GM12878 (cell line): ENCODE measurements at regions not wholly inside any gene's neighbourhood (a gene's known extent, or its start where the extent isn't known, plus 50 kb on each side); places are given as distances from the start of the nearest gene placed in this dataset.

ENCODE experiments used
- ATAC-seq: fragments of 200-7000 bp; cut with Tn5 transposase; 3 replicates; pipeline ENCODE4 v1.9.1; 2020; ENCODE audit warnings: mild to moderate bottlenecking, moderate library complexity
- BruUV-seq: library from RNA; stranded (reverse); fragments of 400-500 nt; replicated peaks from 2 replicates; lab custom pipeline; 2021; lab: Mats Ljungman, UMichigan
- CTCF ChIA-PET: fragments of 300-600 bp; sonication (Branson Sonifier 250); formaldehyde crosslinking; extraction: SDS; loops from one replicate; lab custom pipeline; 2021; ENCODE audit warnings: inconsistent platforms; lab: Yijun Ruan, JAX
- POLR2A ChIA-PET: fragments of 350-600 bp; formaldehyde crosslinking; extraction: SDS; loops from one replicate; lab custom pipeline; 2021; ENCODE audit warnings: inconsistent platforms; lab: Charles Lee
- RAD21 ChIA-PET: fragments of 300-600 bp; sonication (Branson Sonifier 250); formaldehyde crosslinking; loops from one replicate; lab custom pipeline; 2023; ENCODE audit warnings: antibody characterized with exemption; ENCODE audit not compliant: unreplicated experiment; lab: Charles Lee
- SMC1A ChIA-PET: fragments of 300-600 bp; sonication (Branson Sonifier 250); formaldehyde crosslinking; loops from one replicate; lab custom pipeline; 2023; ENCODE audit not compliant: unreplicated experiment, uncharacterized antibody; lab: Charles Lee
- DNase-seq: peaks from one replicate; pipeline ENCODE4 v3.0.0-alpha.2; 2011; ENCODE audit warnings: low read depth, low spot score
- FAIRE-seq: peaks from 3 replicates; lab custom pipeline; 2011; peaks lifted over from hg19 to GRCh38; lab: Jason Lieb, UNC
- H2AFZ ChIP-seq: 2 replicates; pipeline ENCODE4 v1.6.0; 2011; ENCODE audit warnings: low read depth, low read length, control low read depth; ENCODE audit not compliant: control insufficient read depth
- H3K27ac ChIP-seq: 2 replicates; pipeline ENCODE4 v1.5.1; 2011; ENCODE audit warnings: control low read depth; ENCODE audit not compliant: control insufficient read depth, insufficient read depth
- H3K27me3 ChIP-seq, 2 experiments: replicated peaks in 1 of 2; 2 replicates each; pipeline versions ENCODE4 v1.6.0 to v1.6.1; 2011; ENCODE audit warnings: low read length in 1 of 2; ENCODE audit not compliant: control insufficient read depth in 2 of 2, insufficient read depth in 2 of 2
- H3K36me3 ChIP-seq, 2 experiments: 2 replicates each; pipeline ENCODE4 v1.5.1; 2011; ENCODE audit warnings: low read length in 1 of 2; ENCODE audit not compliant: control insufficient read depth in 2 of 2, insufficient read depth in 2 of 2
- H3K4me1 ChIP-seq: 2 replicates; pipeline ENCODE4 v1.6.1; 2011; ENCODE audit warnings: mild to moderate bottlenecking, low read length, moderate library complexity, mixed read lengths; ENCODE audit not compliant: control insufficient read depth, insufficient read depth
- H3K4me2 ChIP-seq: 2 replicates; pipeline ENCODE4 v1.6.0; 2011; ENCODE audit warnings: control low read depth; ENCODE audit not compliant: control insufficient read depth, insufficient read depth
- H3K4me3 ChIP-seq: fragments of 200-600 bp; sonication (generic); 2 replicates; pipeline ENCODE4 v1.5.1; 2016
- H3K79me2 ChIP-seq: 2 replicates; pipeline ENCODE4 v1.6.0; 2011; ENCODE audit warnings: low read length; ENCODE audit not compliant: control insufficient read depth, insufficient read depth
- H3K9ac ChIP-seq: 2 replicates; pipeline ENCODE4 v1.8.0; 2011; ENCODE audit warnings: low read length, control low read depth, mixed read lengths; ENCODE audit not compliant: control insufficient read depth, insufficient read depth
- H3K9me3 ChIP-seq: replicated peaks from 3 replicates; pipeline ENCODE4 v1.5.1; 2011; ENCODE audit warnings: mild to moderate bottlenecking, low read length; ENCODE audit not compliant: control insufficient read depth, insufficient read depth
- H4K20me1 ChIP-seq: 2 replicates; pipeline ENCODE4 v1.6.0; 2011; ENCODE audit not compliant: control insufficient read depth, insufficient read depth
- ELK1 ChIP-seq: IDR thresholded peaks from 2 replicates; pipeline ENCODE4 v1.6.1; 2012; ENCODE audit warnings: low read depth, low read length, improper control_type of control experiment
- IKZF1 ChIP-seq: fragments of 450-650 bp; conservative IDR thresholded peaks from 2 replicates; pipeline ENCODE4 v1.6.1; 2017; ENCODE audit warnings: antibody characterized with exemption, mild to moderate bottlenecking
- MLLT1 ChIP-seq: fragments of 450-650 bp; IDR thresholded peaks from 2 replicates; pipeline ENCODE4 v1.6.1; 2016; ENCODE audit warnings: mild to moderate bottlenecking
- MTA3 ChIP-seq: IDR thresholded peaks from 2 replicates; pipeline ENCODE4 v1.6.1; 2012; ENCODE audit warnings: low read length, inconsistent platforms, borderline replicate concordance
- NFYA ChIP-seq: IDR thresholded peaks from 2 replicates; pipeline ENCODE4 v1.6.1; 2011; ENCODE audit warnings: low read depth, mild to moderate bottlenecking, low read length, improper control_type of control experiment, borderline replicate concordance
- TCF3 ChIP-seq: IDR thresholded peaks from 2 replicates; pipeline ENCODE4 v1.6.1; 2012; ENCODE audit warnings: low read depth, mild to moderate bottlenecking, low read length, borderline replicate concordance; ENCODE audit not compliant: insufficient read depth
- WRNIP1 ChIP-seq: IDR thresholded peaks from 2 replicates; pipeline ENCODE4 v1.6.1; 2011; ENCODE audit warnings: low read depth, low read length, improper control_type of control experiment, borderline replicate concordance
- WGBS: methylation state at CpG from one replicate; pipeline ENCODE4 v1.1.6; 2016; ENCODE audit warnings: low lambda C conversion rate; ENCODE audit not compliant: insufficient replicate concordance, insufficient coverage; ENCODE audit errors: missing lambda C conversion rate; 5-methylcytosine and 5-hydroxymethylcytosine counted together
- in situ Hi-C: fragments of 300-500 bp; cut with MboI; formaldehyde crosslinking; loops from 9 replicates; pipeline ENCODE4 v1.14.3; 2018; ENCODE audit warnings: mixed read lengths
- intact Hi-C: fragments of 100-400 bp; cut with micrococcal nuclease; formaldehyde crosslinking; loops from one replicate; pipeline ENCODE4 v1.14.2; 2022; ENCODE audit not compliant: unreplicated experiment

- Histone ChIP-seq H3K79me2 (no peaks in the 10 kb centered on the region), H3K4me3 (no peak overlapping the region), H3K27ac (no peak overlapping the region), H3K36me3 (no peaks in the 10 kb centered on the region), H2AFZ (no peak overlapping the region), H3K9me3 (no peaks in the 10 kb centered on the region), H4K20me1 (no peaks in the 10 kb centered on the region), H3K4me1 (no peaks in the 10 kb centered on the region), H3K9ac (no peak overlapping the region), H3K4me2 (no peak overlapping the region), H3K27me3 (0 out of 4 replicates have a peak, but pooled peaks cover 0 to 3% of the 10 kb centered on the region in 2 experiments)
- intact Hi-C loops = no loop called here
- 30% methylated on average over 3 of the region's 3 CpGs for WGBS
- BruUV-seq = no TSS peak
- FAIRE-seq = no peak
- ChIA-PET POLR2A (no interaction called here), CTCF (interaction anchor here (0.7 kb wide), 1 partner anchor 292 kb away, joined by 3 read pairs; no protein-coding TSS in a partner anchor), SMC1A (interaction anchor here (0.6 to 1.3 kb wide), 5 partner anchors 19 to 1017 kb away, joined by 3 to 5 read pairs (median 3); no protein-coding TSS in a partner anchor), RAD21 (interaction anchor here (0.8 kb wide), 1 partner anchor 17 kb away, joined by 3 read pairs; no protein-coding TSS in a partner anchor)
- DNase-seq = no peak
- no peak for ATAC-seq
- in situ Hi-C loops = no loop called here
- TF ChIP-seq TCF3 (no peak), IKZF1 (no peak), NFYA (no peak)
These were observed 86.9 kb downstream of the SPTSSA start for GRCh38 chr14:34374998-34375740.

GRCh38 chr14:34373191-34373590 lies 88.8 kb downstream of the SPTSSA start:
- Histone ChIP-seq H3K4me1 (no peaks in the 10 kb centered on the region), H3K4me3 (no peak overlapping the region), H4K20me1 (no peaks in the 10 kb centered on the region), H3K4me2 (no peak overlapping the region), H3K9me3 (no peaks in the 10 kb centered on the region), H3K36me3 (no peaks in the 10 kb centered on the region), H3K27ac (no peak overlapping the region), H3K9ac (no peak overlapping the region), H2AFZ (no peak overlapping the region), H3K27me3 (0 out of 4 replicates have a peak, but pooled peaks cover 0 to 3% of the 10 kb centered on the region in 2 experiments), H3K79me2 (no peaks in the 10 kb centered on the region)
- TF ChIP-seq MTA3 (no peak), WRNIP1 (no peak), MLLT1 (no peak), ELK1 (no peak), IKZF1 (no peak)
- 35% methylated on average over 2 of the region's 2 CpGs for WGBS
- DNase-seq (no peak), FAIRE-seq (no peak), ATAC-seq (no peak)
- intact Hi-C loops (no loop called here), in situ Hi-C loops (no loop called here)
- BruUV-seq = no TSS peak
- POLR2A ChIA-PET = no interaction called here
- SMC1A ChIA-PET = interaction anchor here (1.1 to 1.6 kb wide), 3 partner anchors 9 to 42 kb away, joined by 3 to 4 read pairs (median 3); no protein-coding TSS in a partner anchor
- RAD21 ChIA-PET = no interaction called here
- CTCF ChIA-PET = interaction anchor here (2.1 kb wide), 1 partner anchor 41 kb away, joined by 7 read pairs; no protein-coding TSS in a partner anchor
